GM19463 (cell line): ENCODE measurements at regions not wholly inside any gene's neighbourhood (a gene's known extent, or its start where the extent isn't known, plus 50 kb on each side); places are given as distances from the start of the nearest gene placed in this dataset.

Experiments
- ATAC-seq: cut with Tn5 transposase; IDR thresholded peaks from one replicate; pipeline ENCODE4 v1.9.1; 2021; ENCODE audit warnings: mild to moderate bottlenecking, moderate library complexity; ENCODE audit not compliant: unreplicated experiment

DNA sequence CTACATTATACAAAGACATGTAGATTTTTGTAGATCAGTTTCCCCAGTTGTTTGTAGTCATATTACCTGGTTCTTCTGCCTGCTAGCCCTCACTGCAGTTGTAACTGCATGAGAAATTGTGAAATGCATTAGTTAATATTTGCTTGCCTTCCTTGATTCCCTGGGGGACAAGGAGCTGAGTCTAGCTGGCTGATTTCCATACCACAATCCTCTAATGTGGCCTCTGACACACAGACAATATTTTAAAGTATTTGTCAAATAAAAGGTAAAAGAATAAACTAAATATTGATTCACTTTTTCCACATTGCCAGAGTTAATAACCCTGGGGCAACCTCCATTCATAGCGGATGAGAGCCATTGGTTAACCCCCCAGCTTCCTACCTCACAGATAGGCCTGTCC lies 128.8 kb upstream of the TMEM132C start:
- ATAC-seq = no peak

DNA sequence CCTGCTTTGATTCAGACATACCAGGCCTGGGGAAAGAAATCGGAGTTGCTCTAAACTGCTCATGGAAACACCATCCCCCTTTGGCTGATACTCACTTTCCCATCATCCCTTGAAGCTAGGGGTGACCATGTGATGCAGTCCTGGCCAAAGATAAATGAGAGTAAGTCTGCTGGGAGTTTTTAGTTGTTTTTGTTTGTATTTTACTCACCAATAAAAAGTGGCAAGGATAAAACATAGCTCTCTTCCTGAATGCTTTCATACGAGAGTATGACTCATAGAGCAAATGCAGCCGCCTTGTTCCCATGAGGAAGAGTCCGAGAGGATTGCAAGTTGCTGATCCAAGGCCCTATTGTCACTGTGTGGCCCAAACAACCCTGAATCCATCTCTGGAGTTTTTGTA lies 126.4 kb upstream of the TMEM132C start:
- ATAC-seq = no peak

DNA sequence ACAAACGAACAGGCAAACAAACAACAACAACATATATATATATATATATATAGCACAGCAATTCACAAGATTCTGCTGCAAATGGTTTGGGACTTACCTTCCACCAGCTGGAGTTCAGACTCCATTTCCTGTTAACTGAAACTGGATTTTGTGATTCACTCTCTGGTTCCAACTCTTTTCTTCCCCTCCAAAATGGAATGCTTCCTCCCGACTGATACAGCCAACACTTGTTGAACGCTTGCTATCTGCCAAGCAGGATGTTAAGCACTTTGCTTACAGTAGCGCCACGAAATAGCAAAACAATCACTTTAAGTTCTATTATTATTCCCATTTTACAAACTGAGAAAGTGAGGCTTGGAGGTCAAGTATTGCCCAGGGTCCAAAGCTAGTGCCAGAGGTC lies 116.0 kb upstream of the TMEM132C start:
- ATAC-seq = no peak

DNA sequence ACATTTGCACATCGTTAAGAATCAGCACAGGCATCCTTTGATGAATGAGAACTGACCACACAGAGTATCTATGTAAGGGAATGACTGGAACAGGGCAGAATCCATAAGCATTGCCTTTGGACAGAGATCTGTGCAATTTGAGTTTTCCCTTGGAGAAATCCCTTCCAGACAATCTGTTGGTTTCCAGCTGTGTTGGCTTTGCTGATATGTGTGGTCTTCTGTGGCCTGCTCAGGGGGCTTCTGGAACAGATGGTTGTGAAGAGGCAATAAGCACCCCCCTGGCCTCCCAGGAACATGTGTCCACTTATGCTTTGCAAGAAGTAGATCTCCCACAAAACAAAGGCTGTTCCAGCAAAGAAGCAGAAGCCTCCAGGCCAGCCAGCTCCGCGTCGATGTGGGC lies 111.4 kb upstream of the TMEM132C start:
- no peak for ATAC-seq

DNA sequence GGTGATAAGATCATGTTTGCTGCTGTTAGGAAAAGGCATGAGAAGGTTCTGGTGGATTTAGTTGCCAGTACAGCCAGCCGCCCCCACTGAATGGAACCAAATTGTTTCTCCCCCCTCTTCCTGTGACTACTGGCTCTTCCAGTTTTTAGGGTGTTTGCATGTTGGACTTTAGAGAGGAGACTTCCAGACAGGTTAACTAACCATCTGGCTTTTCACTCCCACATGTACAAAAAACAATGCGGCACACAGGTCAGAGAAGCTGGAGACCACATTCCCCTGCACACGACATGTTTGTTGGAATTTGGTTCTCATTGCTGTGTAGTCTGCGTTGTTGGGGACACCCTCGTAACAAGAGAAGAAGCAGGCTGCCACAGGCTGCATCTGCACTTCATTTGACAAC lies 103.9 kb upstream of the TMEM132C start:
- ATAC-seq = no peak

DNA sequence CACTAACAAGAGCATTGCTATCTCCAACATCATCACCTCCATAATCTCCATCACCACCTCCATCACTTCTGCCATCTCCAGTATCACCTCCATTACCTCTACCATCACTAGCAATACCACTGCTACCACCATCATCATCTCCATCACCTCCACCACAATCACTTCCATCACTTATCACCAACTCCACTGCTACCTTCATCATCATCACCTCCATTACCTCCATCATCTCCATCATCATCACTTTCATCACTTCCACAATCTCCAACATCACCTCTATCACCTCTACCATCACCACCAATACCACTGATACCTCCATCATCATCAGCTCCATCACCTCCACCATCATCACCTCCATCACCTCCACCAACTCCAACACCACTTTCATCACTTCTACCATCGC lies 102.4 kb upstream of the TMEM132C start:
- no peak for ATAC-seq

DNA sequence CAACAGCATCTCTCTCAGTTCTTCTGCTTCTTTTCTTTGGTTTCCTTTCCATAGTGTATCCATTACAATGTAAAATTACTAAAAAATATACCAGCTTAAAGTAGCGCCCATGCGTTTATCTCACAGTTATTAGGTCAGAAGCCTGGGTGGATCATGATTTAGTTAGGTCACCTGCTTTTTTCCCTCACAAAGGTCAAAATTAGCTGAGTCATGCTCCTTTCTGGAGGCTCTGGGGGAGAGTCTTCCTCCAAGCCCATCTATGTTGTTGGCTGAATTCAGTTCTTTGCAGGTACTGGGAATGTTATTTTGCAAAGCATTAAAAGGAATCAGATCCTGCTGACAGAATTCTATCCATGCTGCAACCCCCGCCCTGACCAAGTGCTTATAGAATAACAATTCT lies 101.6 kb upstream of the TMEM132C start:
- no peak for ATAC-seq

DNA sequence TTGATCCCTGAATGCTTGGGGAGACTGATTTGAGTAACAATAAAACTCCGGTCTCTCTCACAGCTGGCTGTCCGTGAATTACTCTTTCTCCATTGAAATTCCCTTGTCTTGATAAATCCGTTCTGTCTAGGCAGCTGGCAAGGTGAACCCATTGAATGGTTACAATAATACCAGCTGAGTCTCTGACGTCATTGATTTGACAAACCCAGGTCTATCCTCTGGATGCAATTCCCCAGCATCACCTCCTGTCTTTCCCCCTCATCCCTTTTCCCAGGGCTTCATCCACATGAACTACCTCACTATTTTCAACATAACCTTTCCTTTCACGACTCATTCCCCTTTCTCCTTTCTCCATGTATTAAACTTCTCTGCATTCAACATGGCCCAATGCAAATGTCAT lies 98.7 kb upstream of the TMEM132C start:
- no peak for ATAC-seq

DNA sequence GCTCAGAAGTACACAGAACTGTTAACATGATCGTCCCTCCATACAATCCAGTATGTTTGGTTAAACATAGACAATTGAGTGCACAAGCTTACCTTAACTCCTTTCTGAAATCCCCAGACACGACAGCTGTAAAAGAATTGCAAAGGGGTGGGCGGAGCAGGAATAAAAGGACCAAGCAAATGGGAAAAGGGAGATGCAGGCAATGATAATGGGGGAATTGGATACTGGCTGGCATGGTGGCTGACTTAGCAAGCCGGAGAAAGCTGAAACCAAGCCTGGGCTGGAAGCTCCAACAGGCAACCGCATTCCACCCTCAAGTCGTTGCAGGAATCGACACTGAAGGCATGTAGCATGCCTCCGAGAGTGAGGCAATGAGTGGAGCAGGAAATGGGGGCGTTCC lies 96.8 kb upstream of the TMEM132C start:
- no peak for ATAC-seq

DNA sequence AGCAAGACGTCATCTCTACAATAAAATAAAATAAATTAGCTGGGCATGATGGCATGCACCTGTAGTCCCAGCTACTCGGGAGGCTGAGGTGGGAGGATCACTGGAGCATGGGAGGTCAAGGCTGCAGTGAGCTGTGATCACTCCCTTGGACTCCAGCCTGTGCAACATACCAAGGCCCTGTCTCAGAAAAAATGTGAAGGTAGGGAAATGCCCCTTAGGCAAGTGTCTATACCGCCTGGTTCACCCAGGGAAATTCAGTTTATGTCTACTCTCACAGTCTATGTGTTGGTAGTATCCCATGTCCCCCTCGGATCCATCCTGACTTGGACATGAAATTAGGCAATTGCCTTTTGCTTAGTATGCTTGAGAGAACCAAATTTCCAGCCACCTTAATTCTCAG lies 88.4 kb upstream of the TMEM132C start:
- ATAC-seq = no peak

DNA sequence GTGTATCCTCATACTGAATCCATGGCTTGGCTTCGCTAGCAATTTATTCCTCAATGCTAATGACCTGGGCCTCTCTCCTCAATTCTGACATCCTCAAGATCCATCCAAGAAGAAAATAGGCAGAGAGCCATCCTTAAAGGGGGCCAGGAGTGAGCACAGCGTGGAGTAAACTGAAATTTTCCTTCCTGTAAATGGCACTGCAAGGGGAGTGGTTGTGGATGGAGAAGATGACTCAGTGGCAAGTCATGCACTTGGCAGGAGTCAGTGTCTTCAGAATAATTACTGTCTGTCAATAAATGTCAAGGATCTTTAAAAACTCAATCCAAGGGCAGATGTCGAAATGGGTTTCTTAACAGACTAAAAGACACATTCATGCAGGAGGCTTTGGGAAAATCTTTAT lies 88.0 kb upstream of the TMEM132C start:
- ATAC-seq = no peak

DNA sequence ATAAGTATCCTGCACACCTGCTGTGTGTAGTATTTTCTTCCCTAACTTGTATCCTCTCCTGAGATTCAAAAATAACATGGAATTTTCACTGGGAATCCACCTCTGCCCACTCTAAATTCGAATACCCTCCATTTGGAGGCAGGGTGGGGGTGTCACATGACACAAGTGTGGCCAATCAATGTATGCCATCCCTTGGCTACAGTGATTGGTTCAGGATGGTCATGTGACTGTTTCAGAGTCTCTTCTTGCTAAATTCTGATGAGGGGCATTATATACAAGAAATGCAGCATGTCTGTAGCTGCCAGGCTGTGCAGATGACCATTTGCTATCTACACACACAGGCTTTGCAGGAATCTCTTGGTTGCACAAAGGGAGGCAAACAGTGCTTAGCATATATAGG lies 86.8 kb upstream of the TMEM132C start:
- ATAC-seq = no peak

DNA sequence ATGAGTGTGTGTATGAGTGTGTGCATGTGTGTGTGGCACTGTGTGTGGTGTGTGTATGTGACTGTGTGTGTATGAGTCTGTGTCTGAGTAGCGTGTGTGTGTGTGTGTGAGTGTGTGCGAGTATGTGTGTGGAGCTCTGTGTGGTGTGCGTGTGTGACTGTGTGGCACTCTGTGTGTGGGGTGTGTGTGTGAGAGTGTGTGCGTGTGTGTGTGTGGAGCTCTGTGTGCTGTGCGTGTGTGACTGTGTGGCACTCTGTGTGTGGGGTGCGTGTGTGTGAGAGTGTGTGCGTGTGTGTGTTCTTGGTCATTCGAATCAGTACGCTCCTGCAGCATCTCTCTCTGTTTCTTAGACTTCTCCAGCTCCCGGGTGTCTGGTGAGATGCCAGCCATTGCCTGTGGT lies 76.9 kb upstream of the TMEM132C start:
- ATAC-seq = no peak

DNA sequence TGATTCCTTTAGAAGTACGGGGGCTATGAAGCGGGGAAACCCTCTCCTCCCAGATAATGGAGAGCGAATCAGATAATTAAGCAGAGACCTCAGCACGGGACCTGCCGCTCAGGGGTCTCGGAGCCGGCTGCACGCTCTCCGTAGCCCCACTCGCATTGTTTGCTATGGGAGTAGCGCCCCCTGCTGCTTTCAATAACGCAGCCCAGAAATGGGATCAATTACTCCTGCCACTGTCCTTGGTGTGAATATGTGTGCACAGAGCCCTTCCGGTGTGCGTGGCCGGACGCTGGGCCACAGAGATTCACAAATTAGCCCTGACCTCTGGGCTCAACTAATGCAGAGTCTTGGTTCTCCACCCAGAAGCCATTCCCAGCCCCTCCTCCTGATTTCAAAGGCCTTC lies 76.4 kb upstream of the TMEM132C start:
- ATAC-seq = no peak

DNA sequence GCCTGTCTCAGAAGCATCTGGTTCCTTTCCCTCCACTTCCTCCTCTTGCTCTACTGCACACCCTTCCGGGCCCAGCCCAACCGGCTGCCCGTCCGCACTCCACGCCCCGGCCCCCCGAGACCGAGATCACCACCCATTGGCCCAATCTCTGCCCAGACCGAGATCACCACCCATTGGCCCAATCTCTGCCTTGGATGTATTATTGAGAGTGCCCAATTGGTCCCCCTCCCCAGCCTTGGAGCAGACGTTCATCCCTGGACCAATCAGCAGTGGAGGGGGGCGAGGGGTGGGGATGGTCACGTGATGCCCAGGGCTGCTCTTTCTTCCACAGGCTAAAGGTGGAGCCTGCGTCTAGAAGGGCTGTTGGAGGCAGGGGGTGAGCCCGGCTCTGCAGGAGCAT lies 75.6 kb upstream of the TMEM132C start:
- ATAC-seq = no peak

DNA sequence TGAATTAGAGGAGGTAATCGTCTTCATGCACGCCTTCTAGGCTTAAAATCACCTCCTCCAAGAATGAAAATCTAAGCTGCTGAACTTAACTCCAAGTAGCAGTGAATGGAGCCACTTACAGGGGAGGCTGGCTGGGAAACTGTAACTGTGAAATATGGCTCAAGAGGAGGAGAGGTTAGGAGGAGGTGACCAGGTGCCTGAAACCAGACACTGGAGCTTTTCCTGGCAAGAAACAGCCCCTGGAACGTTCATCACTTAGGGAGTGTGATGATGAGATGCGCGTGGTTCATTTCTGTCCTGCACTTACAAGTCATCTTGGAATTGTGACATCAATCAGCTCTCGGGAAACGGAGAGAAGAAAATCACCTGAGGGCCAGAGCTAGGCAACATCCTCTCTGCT lies 62.3 kb upstream of the TMEM132C start:
- no peak for ATAC-seq

DNA sequence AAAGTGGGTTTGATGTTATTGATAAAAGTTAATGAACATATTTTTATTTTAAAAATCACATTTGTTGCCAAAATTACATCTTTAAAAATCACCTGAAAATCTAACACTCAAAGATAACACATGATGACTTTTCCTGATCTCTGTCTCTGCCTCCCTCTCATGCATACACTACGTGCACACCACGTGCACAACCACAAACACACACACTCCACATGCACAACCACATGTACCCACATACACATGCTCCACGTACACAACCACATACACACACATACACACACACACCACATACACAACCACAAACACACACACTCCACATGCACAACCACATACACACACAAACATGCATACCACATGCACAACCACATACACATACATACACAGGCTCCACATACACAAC lies 61.8 kb upstream of the TMEM132C start:
- no peak for ATAC-seq

DNA sequence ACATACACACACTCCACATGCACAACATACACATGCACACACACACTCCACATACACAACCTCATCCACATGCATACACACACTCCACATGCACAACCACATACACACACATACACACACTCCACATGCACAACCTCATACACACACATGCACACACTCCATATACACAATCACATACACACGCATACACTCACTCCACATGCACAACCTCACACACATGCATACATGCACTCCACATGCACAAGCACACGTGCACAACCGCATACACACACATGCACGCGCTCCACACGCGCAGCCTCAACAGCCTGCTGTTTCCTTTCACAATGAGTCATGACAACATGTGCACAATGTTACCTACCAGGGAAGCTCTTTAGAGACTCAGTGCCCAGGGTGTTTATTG lies 61.2 kb upstream of the TMEM132C start:
- no peak for ATAC-seq
